CD4-positive, alpha-beta T cell treated with Interleukin-1 beta for 1 hour (primary cell): ENCODE measurements at regions not wholly inside any gene's neighbourhood (a gene's known extent, or its start where the extent isn't known, plus 50 kb on each side); places are given as distances from the start of the nearest gene placed in this dataset.

Experiments
- DNase-seq, 2 donors: peaks; one replicate each; pipeline ENCODE4 v3.0.0-alpha.2; 2020 to 2022

DNA sequence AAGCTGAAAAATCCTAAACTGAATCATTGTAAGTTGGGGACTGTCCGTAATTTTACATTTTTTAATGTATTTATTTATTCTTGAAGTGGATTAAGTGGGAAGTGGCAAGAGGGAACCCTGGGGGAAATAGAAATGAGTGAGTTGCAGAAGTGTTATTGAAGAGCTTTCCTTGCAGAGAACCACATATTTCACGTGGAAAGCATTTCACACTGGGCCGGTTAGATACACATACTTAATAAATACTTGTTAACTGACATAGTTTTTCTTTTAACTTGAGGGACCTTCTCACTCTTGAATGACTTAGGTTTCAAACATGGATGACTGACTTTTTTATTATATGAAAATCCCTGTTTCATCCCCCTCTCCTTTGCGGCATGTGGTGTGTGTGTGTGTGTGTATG lies 239.3 kb downstream of the LMO4 start:
- no peak for DNase-seq

GRCh38 chr1:87568911-87569310 lies 240.2 kb downstream of the LMO4 start:
- DNase-seq, result no peak

DNA sequence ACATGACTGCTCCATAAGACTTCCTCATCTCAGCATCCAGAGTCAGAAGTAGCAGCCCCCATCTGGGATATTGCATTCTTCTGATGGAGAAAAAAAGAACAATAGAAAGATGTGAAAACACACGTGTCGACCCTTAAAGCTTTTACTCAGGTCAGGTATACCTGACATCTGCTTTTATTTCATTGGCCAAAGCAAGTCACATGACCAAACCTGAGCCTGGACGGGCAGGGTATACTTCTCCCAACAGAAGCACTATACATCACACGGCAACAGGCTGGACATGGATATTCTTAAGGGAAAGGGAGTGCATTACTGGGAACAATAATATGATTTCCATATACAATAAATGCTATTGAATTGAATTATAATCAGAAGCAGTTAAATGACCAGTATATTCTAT lies 243.3 kb downstream of the LMO4 start:
- DNase-seq, result no peak

GRCh38 chr1:87572891-87573290 lies 244.2 kb downstream of the LMO4 start:
- no peak for DNase-seq

- DNase-seq, result no peak
Measured at GRCh38 chr1:87575528-87575927, 246.8 kb downstream of the LMO4 start.

DNA sequence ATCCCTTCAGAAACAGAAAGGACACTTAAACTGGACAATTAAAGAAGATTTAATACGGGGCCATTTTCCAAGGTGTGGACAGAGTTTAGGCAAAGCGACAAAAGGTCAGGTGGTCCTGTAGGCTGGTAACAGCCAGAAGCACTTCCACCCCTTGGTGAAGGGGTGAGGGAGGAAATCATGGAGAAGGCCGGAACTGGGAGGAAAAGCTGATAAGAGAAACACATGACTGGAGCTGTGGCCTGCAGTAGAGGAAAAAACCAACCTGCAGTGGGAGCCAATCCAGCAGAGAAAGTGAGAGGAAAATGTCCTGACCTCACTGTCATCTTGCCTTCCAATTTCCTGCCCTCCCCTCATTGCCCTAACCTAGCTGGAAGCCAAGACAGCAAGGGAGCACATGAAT lies 249.8 kb downstream of the LMO4 start:
- no peak for DNase-seq

- DNase-seq, result no peak
Measured at GRCh38 chr1:87583459-87583858, 254.8 kb downstream of the LMO4 start.

DNA sequence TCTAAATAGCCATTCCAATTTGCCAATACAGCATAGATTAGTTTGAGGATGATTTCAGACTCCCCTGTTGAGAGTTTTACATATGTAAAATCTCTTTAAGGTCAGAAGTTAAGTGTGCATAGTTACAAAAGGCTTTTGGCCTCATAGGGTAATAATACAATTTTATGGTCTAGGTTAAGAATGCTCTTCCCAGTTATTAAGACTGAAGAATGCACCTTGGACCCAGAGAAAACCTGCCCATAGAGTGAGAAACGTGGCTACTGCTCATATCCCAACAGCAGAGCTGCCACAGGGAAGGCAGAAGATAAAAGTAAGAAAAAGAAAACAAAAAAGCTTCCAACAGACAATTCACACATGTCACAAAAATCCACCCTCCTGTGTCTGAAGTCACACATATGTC lies 255.9 kb downstream of the LMO4 start:
- no peak for DNase-seq

DNA sequence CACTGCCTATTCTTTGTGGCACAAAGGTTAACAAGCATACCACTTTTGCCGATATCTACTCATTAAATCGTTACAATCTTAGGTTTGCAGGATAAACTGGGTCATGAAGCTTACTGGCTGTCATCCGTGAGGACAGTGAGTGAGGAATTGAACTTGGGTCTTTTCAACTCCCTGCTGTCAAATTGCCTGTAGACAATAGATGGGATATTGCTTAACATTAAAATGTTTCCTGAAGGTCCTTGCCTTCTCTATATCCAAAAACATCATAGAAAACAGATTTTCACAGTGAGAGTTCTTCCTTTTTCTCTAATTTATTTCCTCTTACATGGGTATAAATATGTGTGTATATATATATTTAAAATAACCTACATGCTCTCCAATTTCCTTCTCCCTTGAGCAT lies 257.8 kb downstream of the LMO4 start:
- DNase-seq, result no peak

GRCh38 chr1:87588495-87588894 lies 259.8 kb downstream of the LMO4 start:
- DNase-seq, result peak in 1 of 2 donors; percentile 2

- no peak for DNase-seq
Measured at GRCh38 chr1:87591492-87591891, 262.8 kb downstream of the LMO4 start.

DNA sequence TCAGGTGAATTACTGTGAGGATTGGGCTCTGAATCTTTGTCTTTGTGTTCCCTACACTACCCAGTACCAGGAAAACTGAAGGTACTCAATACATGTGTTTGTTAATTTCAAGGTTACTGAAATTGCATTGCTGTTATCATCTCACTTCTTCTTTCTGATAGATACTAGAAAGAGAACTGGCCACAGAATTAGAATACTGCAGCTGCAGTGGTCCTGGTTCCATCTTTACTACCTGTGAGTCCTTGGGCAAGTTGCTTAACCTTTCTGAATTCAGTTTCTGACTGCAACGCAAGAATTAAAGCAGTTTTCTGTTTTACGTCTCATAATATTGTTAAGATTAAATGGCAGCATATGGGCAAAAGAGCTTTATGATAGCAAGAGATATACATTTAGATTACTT lies 263.5 kb downstream of the LMO4 start:
- DNase-seq, result no peak

- no peak for DNase-seq
Measured at GRCh38 chr1:87594736-87595383, 266.2 kb downstream of the LMO4 start.

DNA sequence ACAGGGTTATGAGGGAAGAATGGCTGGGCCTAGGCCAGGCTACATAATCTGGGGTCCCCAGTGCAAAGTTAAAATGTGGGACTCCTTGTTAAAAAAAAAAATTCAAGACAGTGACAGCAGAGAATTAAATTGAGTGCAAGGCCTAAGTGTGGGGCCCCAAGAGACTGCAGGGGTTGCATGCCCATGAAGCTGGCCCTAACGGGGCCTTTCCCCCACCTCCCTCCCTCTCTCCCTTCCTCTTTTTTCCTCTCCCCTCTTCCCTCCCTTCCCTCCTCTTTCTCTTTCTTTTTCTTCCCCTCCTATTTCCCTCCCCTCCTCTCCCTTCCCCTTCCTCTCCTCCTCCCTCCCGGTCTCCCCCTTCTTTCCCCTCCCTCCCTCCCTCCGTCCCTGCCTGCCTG lies 266.7 kb downstream of the LMO4 start:
- DNase-seq, result no peak

- DNase-seq, result no peak
Measured at GRCh38 chr1:87598429-87598828, 269.7 kb downstream of the LMO4 start.

DNA sequence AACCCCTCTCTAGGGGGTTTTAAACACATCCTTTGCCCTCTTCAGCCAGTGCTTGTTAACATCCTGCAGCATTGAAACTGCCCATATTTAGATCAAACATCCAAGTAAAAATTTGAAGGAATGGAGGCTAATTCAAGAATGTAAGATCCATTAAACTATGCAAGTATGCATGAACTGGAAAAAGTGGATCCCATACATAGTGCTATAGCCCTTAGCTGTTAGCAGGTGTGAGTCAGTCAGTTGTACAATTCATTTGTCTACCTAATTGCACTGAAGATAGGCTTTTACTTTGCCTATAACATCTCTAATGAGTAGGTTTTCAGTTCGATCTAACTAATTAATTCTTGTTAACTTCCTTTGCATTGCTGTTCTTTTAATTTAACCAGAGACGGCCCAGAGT lies 270.9 kb downstream of the LMO4 start:
- no peak for DNase-seq

GRCh38 chr1:87600055-87600850 lies 271.6 kb downstream of the LMO4 start:
- no peak for DNase-seq

DNA sequence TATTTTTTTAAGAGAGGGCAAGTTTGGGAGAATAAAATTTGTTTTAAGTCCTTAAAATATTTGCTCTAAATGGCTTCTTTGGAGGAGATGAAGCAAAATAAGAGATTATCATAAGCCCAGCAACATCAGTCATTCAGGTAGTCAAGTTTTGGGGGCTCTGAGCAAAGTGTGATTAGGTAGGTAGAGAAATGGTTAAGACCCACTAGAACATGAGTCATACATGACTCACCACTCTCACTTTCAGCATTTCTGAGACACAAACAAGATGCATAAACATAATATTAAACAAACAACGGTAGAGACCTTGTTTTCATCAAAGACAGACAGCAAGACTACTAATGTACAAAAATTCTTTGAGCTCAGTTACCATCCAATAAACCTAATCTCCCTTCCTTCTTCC lies 272.2 kb downstream of the LMO4 start:
- no peak for DNase-seq

GRCh38 chr1:87603626-87604025 lies 274.9 kb downstream of the LMO4 start:
- DNase-seq, result no peak

- DNase-seq, result no peak
Measured at GRCh38 chr1:87612956-87613355, 284.3 kb downstream of the LMO4 start.

- no peak for DNase-seq
Measured at GRCh38 chr1:87615491-87615890, 286.8 kb downstream of the LMO4 start.

- no peak for DNase-seq
Measured at GRCh38 chr1:87615901-87616300, 287.2 kb downstream of the LMO4 start.

DNA sequence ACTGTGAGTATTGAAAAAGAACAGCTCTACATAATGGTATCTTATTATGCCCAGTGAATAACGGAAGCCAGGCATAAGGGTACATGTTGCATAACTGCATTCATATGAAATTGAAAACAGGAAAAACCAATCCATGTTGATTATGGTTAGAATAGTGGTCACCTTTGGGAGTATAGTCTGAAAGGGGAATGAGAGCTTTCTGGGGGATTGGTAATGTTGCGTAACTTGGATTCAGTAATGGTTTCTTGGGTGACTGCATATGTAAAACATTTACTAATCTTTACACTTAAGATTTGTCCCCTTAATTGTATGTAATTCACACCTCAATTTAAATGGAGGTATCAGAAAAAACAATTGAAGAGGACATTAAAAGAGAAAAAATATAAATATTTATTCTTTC lies 292.1 kb downstream of the LMO4 start:
- DNase-seq, result no peak

- no peak for DNase-seq
Measured at GRCh38 chr1:87629673-87630072, 301.0 kb downstream of the LMO4 start.

DNA sequence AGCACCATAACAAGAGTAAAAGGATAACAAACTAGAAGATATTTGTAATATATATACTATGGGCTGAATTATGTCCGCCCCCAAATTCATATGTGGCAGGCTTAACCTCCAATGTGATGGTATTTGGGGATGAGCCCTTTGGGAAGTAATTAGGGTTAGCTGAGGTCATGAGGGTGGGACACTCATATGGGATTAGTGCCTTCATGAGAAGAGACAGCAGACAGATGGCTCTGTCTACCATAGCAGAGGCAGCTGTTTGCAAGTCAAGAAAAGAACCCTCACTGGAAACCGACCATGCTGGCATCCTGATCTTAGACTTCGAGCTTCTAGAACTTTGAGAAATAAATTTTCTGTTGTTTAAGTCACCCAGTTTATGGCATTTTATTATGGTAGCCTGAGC lies 303.6 kb downstream of the LMO4 start:
- no peak for DNase-seq
